ENCODE measurements at regions not wholly inside any gene's neighbourhood (a gene's known extent, or its start where the extent isn't known, plus 50 kb on each side); places are given as distances from the start of the nearest gene placed in this dataset.

DNA sequence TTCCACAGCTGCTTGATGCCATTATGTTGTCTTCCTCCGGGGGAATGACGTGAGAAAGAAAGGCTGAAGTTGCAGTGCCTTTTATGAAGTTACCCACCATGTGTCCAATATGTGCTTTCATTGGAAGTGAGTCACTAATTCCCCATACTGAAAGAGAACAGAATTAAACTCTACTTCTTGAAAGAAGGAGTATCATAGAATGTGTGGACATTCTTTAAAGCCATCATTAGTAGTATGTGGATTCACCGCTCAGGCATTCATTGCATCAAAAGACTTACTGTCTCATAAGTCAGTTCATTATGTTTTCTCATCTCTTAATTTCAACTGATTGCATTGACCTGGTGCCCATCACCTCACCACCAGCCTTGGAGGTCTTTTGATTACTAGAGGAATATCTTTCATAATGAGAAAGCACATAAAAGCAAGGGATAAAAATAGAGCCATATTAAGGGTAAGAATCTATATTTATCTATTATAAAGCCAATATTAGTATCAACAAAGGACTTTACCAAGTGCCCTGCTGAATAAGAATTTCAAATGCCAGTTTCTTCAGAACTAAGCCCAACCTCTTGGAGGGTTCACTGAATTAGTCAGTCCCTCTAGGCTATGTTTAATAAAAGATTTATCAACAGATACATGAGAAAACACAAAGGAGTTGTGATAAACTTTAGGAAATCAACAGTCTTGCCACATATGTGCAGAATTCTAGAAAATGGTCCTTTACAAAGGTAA is 516.1 kb downstream of the NTRK2 start:
- H3K4me3 ChIP-seq (ENCODE audit: low read depth, low read length) = no peak overlapping the region
- TF ChIP-seq, protein P1, sequence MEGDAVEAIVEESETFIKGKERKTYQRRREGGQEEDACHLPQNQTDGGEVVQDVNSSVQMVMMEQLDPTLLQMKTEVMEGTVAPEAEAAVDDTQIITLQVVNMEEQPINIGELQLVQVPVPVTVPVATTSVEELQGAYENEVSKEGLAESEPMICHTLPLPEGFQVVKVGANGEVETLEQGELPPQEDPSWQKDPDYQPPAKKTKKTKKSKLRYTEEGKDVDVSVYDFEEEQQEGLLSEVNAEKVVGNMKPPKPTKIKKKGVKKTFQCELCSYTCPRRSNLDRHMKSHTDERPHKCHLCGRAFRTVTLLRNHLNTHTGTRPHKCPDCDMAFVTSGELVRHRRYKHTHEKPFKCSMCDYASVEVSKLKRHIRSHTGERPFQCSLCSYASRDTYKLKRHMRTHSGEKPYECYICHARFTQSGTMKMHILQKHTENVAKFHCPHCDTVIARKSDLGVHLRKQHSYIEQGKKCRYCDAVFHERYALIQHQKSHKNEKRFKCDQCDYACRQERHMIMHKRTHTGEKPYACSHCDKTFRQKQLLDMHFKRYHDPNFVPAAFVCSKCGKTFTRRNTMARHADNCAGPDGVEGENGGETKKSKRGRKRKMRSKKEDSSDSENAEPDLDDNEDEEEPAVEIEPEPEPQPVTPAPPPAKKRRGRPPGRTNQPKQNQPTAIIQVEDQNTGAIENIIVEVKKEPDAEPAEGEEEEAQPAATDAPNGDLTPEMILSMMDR (IDR thresholded peaks at IDR 0.05; ENCODE audit: insufficient read depth, low read length, poor library complexity, severe bottlenecking) = no peak
- no peaks in the 10 kb centered on the region for H3K27me3 ChIP-seq (ENCODE audit: control insufficient read depth, insufficient read depth, low read length)
- H3K36me3 ChIP-seq (ENCODE audit: control insufficient read depth, insufficient read depth, low read length) = no peaks in the 10 kb centered on the region
- DNase-seq (ENCODE audit: low read depth) = no peak

DNA sequence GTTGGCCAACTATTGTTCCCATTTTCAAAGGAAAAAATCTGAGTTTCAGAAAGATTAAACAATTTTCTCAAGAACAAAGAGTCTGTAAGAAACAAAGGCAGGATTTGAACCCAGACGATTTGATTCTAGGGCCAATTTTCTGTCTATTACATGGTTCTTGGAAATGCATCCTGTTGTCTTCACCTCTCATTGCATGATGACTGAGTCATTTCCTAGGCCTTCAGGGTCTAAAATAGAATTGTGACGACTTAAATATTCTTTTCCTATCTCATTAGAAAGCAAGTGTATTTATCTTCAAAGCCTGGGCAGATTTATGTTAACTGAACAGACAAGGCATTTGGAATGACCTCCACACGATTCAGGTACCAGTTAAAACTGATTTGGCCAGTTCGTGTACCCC is 512.9 kb downstream of the NTRK2 start:
- TF ChIP-seq, protein P1 (IDR thresholded peaks at IDR 0.05; ENCODE audit: insufficient read depth, low read length, poor library complexity, severe bottlenecking) = no peak
- Histone ChIP-seq H3K27me3 (ENCODE audit: control insufficient read depth, insufficient read depth, low read length) (no peaks in the 10 kb centered on the region), H3K36me3 (ENCODE audit: control insufficient read depth, insufficient read depth, low read length) (no peaks in the 10 kb centered on the region), H3K4me3 (ENCODE audit: low read depth, low read length) (no peak overlapping the region)
- no peak for DNase-seq (ENCODE audit: low read depth)

DNA sequence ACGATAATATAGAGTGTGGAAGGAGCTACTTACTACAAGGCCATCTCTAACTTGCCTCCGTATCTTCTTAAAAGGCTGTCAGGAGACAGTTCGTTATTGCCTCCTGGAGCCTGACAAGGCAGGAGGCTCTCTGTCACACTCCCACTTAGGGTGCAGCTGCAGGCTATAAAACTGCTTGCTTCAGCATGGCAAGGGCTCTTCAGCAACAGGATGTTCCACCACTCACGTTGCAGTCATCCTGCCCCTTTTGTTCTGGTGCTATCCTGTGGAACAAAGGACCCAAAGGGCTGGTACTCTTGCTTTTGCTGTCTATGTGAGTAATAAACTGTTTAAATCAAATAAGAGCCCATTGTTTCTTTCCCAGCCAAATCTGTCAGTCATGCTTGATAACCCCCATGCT is 508.9 kb downstream of the NTRK2 start:
- H3K27me3 ChIP-seq (ENCODE audit: control insufficient read depth, insufficient read depth, low read length) = no peaks in the 10 kb centered on the region
- peak; percentile 60 for DNase-seq (ENCODE audit: low read depth)
- H3K4me3 ChIP-seq (ENCODE audit: low read depth, low read length) = no peak overlapping the region
- TF ChIP-seq, protein P1 (IDR thresholded peaks at IDR 0.05; ENCODE audit: insufficient read depth, low read length, poor library complexity, severe bottlenecking) = no peak
- no peaks in the 10 kb centered on the region for H3K36me3 ChIP-seq (ENCODE audit: control insufficient read depth, insufficient read depth, low read length)

DNA sequence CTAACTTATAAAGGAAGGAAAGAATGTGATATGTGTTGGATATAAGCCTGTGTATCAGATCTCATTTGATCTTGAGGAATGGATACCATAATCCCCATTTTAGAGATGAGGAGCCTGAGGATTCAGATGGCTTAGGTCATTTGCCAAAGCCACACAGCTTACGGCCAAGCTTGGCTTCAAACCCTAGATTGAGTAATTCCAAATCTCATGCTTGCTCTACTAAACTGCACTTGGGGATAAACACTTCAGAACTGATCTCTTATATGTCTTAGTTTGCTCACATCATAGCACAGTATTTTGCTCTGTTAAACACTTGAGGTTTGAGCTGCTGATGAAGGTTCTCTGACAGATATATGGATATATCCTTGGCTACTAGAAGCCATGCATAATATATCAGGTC is 504.4 kb downstream of the NTRK2 start:
- DNase-seq (ENCODE audit: low read depth) = no peak
- Histone ChIP-seq H3K27me3 (ENCODE audit: control insufficient read depth, insufficient read depth, low read length) (no peaks in the 10 kb centered on the region), H3K36me3 (ENCODE audit: control insufficient read depth, insufficient read depth, low read length) (no peaks in the 10 kb centered on the region), H3K4me3 (ENCODE audit: low read depth, low read length) (no peak overlapping the region)
- TF ChIP-seq, protein P1 (IDR thresholded peaks at IDR 0.05; ENCODE audit: insufficient read depth, low read length, poor library complexity, severe bottlenecking) = no peak

DNA sequence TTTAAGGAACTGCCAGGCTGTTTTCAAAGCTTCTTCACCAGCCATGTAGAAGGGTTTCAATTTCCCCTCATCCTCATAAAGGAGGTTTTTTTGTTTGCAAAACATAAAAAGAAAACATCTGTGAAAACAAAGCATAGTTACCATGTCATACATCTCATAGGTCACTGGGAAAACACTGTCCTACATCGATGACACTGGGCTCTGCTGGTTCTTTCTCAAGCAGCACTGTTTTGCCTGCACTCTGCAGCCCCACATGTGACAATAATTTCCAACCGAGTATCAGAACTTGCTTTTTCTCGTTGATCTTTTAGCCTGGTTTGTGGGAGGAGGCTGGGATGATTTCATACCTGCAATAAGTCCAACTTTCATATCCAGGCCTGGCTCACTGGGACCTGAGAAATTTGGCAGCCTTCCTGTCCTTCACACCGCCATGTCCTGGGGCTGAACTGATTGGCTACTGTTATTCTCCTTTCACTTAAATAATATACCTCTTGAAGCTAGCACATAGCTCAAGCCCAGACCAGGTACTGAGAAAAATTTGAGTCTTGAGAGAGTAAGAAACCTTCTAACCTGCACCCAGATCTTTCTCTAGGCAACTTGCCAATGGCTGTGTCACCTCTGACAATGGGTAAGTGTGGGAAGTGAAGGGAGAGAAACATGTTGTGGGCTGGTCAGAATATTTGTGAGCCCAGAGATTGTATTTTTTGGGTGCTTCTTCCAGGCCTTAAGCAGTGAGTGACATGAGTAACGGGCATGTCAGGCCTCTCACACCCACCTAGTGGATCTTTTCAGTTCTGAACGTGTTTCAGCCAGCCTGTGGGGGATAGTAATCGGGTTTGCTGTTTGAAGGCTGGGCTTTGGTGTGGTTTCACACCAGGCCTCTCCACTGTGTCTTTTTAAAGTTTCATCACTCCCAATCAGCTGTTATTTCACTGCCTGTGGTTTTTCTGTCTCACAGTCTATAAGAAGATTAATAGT is 502.8 kb downstream of the NTRK2 start:
- TF ChIP-seq, protein P1 (IDR thresholded peaks at IDR 0.05; ENCODE audit: insufficient read depth, low read length, poor library complexity, severe bottlenecking) = no peak
- Histone ChIP-seq H3K36me3 (ENCODE audit: control insufficient read depth, insufficient read depth, low read length) (no peaks in the 10 kb centered on the region), H3K27me3 (ENCODE audit: control insufficient read depth, insufficient read depth, low read length) (no peaks in the 10 kb centered on the region), H3K4me3 (ENCODE audit: low read depth, low read length) (no peak overlapping the region)
- DNase-seq (ENCODE audit: low read depth) = peak; percentile 39

Data from kidney epithelial cell (primary cell).